T-cell (primary cell): ENCODE measurements at regions not wholly inside any gene's neighbourhood (a gene's known extent, or its start where the extent isn't known, plus 50 kb on each side); places are given as distances from the start of the nearest gene placed in this dataset.
"Not testable (repeated sequence)": the region's sequence is repeated elsewhere in the genome, so short reads cannot be mapped to it uniquely, and the experiment has no call there.

Experiments
- ATAC-seq, 4 experiments: fragments of 200-7000 bp in 3 of 4; fragments of 150-1000 bp in 1 of 4; cut with Tn5 transposase; replicated peaks in 1 of 4; 1 replicate in 3 of 4; 2 replicates in 1 of 4; pipeline ENCODE4 v1.10.0; 2021; ENCODE audit warnings: moderate library complexity in 3 of 4, mild to moderate bottlenecking in 2 of 4, moderate number of reproducible peaks in 1 of 4
- CTCF ChIA-PET, 2 donors: fragments of 300-600 bp; sonication (Branson Sonifier 250); formaldehyde crosslinking; loops; one replicate each; lab custom pipeline; 2022; ENCODE audit warnings: antibody characterized with exemption in 2 of 2; lab: Charles Lee
- POLR2A ChIA-PET, 2 donors: fragments of 300-600 bp; sonication (Branson Sonifier 250); formaldehyde crosslinking; loops; one replicate each; lab custom pipeline; 2022; ENCODE audit warnings: antibody characterized with exemption in 2 of 2; lab: Charles Lee
- DNase-seq, 35 experiments: peaks; one replicate each; pipeline versions ENCODE4 v3.0.0 to v3.0.0-alpha.2; 2013 to 2023
- H3K27ac ChIP-seq: one replicate; pipeline ENCODE4 v1.5.1; 2013; ENCODE audit warnings: low read length
- H3K27me3 ChIP-seq, 2 experiments: replicated peaks in 1 of 2; 1 replicate in 1 of 2; 2 replicates in 1 of 2; pipeline versions ENCODE4 v1.6.1 to v1.7.0; 2013; ENCODE audit warnings: low read length in 1 of 2, mixed read lengths in 1 of 2; ENCODE audit not compliant: control insufficient read depth in 2 of 2, insufficient read depth in 2 of 2; ENCODE audit errors: extremely low read depth in 1 of 2
- H3K36me3 ChIP-seq, 2 donors: 1 replicate in 1 of 2; 2 replicates in 1 of 2; pipeline versions ENCODE4 v1.6.1 to v1.7.0; 2013; ENCODE audit warnings: low read length in 1 of 2; ENCODE audit not compliant: control insufficient read depth in 2 of 2, insufficient read depth in 1 of 2; ENCODE audit errors: extremely low read depth in 1 of 2
- H3K4me1 ChIP-seq, 2 experiments: 1 replicate in 1 of 2; 2 replicates in 1 of 2; pipeline versions ENCODE4 v1.6.1 to v1.7.0; 2013; ENCODE audit warnings: low read length in 2 of 2, mixed read lengths in 1 of 2; ENCODE audit not compliant: insufficient read depth in 2 of 2, control insufficient read depth in 1 of 2; ENCODE audit errors: extremely low read depth in 1 of 2
- H3K4me3 ChIP-seq, 2 donors: 1 replicate in 1 of 2; 2 replicates in 1 of 2; pipeline versions ENCODE4 v1.5.1 to v1.7.0; 2013; ENCODE audit warnings: mild to moderate bottlenecking in 2 of 2, low read length in 1 of 2, moderate library complexity in 1 of 2; ENCODE audit not compliant: control insufficient read depth in 1 of 2; ENCODE audit errors: extremely low read depth in 1 of 2
- H3K9me3 ChIP-seq: 2 replicates; pipeline ENCODE4 v1.7.0; 2013
- H3K27ac Mint-ChIP-seq, 2 donors: one replicate each; pipeline ENCODE4 v1.8.0; 2020 to 2021; ENCODE audit warnings: mild to moderate bottlenecking in 2 of 2, mixed read lengths in 2 of 2
- H3K27me3 Mint-ChIP-seq, 2 donors: one replicate each; pipeline ENCODE4 v1.8.0; 2021 to 2022; ENCODE audit warnings: mixed read lengths in 2 of 2
- H3K36me3 Mint-ChIP-seq: one replicate; pipeline ENCODE4 v1.8.0; 2021; ENCODE audit warnings: mixed read lengths
- H3K4me1 Mint-ChIP-seq, 3 donors: one replicate each; pipeline ENCODE4 v1.8.0; 2020 to 2022; ENCODE audit warnings: mixed read lengths in 3 of 3, mild to moderate bottlenecking in 1 of 3
- H3K4me3 Mint-ChIP-seq, 3 donors: one replicate each; pipeline ENCODE4 v1.8.0; 2020 to 2022; ENCODE audit warnings: mild to moderate bottlenecking in 3 of 3, mixed read lengths in 3 of 3, moderate library complexity in 3 of 3
- H3K9me3 Mint-ChIP-seq, 3 donors: one replicate each; pipeline ENCODE4 v1.8.0; 2020 to 2022; ENCODE audit warnings: mixed read lengths in 3 of 3
- WGBS: methylation state at CpG from one replicate; pipeline ENCODE4 v1.1.5; 2013; ENCODE audit warnings: missing lambda C conversion rate; ENCODE audit not compliant: insufficient coverage; 5-methylcytosine and 5-hydroxymethylcytosine counted together

DNA sequence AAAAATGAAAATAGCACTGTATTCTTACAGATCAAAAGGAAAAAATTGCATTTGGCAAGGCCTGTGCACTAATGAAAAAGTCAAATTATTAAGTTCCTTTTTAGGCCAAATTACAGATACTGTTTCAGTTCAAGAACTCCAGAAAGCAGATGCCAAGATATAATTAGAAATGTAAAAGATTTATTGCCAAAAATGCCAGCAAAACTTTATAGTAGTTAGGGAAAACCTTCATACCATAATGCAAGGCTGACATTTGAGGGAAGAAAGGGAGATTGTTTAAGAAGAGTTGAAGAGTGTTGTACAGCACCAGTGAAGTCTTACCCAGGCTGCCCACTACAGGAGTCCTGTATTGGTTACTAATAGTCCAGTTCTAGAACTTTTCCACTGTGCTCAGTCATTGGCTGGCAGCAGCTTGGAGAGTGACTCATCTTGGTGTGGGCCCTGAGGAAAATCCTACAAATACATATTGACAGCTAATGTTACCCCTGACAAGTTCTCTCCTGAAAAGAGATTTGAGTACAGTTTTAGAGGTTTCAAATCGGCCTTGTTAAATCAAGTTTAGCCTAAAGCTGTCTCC is 600.4 kb downstream of the C12orf50 start:
- H3K9me3 Mint-ChIP-seq = peaks cover 25 to 27% (median 26%) of the 10 kb centered on the region in 3 donors
- no peaks in the 10 kb centered on the region for H3K27me3 Mint-ChIP-seq
- WGBS = no CpG with 5 or more reads among the region's 1 CpG
- ChIA-PET CTCF (no interaction called here), POLR2A (no interaction called here)
- DNase-seq (no peak), ATAC-seq (no peak)
- no peaks in the 10 kb centered on the region for H3K36me3 Mint-ChIP-seq
- H3K27me3 ChIP-seq = no peaks in the 10 kb centered on the region
- H3K4me1 ChIP-seq = no peaks in the 10 kb centered on the region
- H3K4me3 Mint-ChIP-seq = no peak overlapping the region
- H3K9me3 ChIP-seq = no peaks in the 10 kb centered on the region
- H3K4me1 Mint-ChIP-seq = no peaks in the 10 kb centered on the region
- no peak overlapping the region for H3K27ac ChIP-seq
- no peaks in the 10 kb centered on the region for H3K36me3 ChIP-seq
- H3K27ac Mint-ChIP-seq = no peak overlapping the region
- no peak overlapping the region for H3K4me3 ChIP-seq

DNA sequence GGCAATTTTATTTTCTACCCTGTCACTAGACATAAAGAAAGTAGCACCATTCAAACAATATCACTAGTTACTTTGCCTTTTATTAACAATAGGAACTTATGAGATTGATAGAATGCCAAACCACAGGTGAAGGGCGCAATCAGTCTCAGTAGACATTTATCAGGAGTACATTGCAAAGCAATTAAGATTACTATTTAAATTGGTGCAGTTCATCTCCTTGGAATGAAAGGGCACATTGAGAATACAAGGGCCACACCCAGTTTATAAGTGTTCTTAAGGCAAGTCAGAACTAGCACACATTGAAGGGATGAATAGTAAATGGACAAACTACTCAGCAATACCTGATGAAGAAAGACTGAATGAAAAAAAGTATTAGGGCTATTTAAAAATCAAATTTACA is 601.4 kb downstream of the C12orf50 start:
- Mint-ChIP-seq H3K27me3 (no peaks in the 10 kb centered on the region), H3K9me3 (peaks cover 25 to 28% (median 26%) of the 10 kb centered on the region in 3 donors), H3K4me3 (no peak overlapping the region), H3K27ac (no peak overlapping the region), H3K36me3 (no peaks in the 10 kb centered on the region), H3K4me1 (no peaks in the 10 kb centered on the region)
- no peaks in the 10 kb centered on the region for H3K9me3 ChIP-seq
- H3K36me3 ChIP-seq = no peaks in the 10 kb centered on the region
- DNase-seq (no peak), ATAC-seq (no peak)
- POLR2A ChIA-PET = no interaction called here
- 100% methylated on average over 1 of the region's 1 CpG for WGBS
- CTCF ChIA-PET = no interaction called here
- H3K4me3 ChIP-seq = no peak overlapping the region
- H3K4me1 ChIP-seq = no peaks in the 10 kb centered on the region
- H3K27ac ChIP-seq = no peak overlapping the region
- H3K27me3 ChIP-seq = no peaks in the 10 kb centered on the region

DNA sequence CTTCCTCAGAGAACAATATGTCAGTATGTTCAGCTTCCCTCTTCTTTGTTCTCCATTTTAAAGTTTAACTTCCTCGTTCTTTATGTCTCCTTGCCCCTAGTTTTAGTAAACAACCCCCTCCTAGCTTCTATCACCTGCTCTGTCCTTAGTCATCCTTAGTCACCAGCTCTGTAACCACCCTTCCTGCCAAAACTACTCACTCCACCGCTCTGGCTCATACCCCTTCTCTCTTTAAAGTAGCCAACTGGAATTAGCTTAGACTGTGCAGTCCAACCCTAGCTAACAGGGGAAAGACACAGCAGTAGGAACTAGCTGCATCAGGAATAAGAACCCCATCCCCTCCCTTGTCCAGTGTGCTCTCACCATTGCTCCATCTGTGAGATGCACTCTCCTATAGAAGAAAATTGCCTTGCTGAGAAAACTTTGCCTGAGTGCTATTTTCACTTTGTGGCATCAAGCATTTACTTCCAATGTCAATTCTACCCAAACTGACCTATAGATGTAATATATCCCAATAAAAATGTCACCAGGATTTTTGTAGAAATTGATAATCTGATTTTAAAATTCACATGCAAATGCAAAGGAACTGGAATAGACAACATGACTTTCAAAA is 603.2 kb downstream of the C12orf50 start:
- WGBS = 16% methylated on average over 2 of the region's 2 CpGs

DNA sequence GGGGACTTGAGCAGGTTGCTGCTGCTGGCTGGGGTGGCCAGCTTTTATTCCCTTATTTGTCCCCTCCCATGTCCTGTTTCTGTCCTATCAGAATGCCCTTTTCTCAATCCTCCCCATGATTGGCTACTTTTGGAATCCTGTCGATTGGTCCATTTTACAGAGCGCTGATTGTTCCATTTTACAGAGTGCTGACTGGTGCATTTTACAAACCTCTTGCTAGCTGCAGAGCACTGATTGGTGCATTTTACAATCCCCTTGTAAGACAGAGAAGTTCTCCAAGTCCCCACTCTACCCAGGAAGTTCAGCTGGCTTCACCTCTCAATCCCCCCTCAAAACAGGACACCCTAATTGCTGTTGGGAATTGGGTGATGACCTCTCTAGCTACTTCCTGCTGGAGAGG is 608.0 kb downstream of the C12orf50 start:
- H3K4me3 Mint-ChIP-seq, H3K36me3 ChIP-seq, H3K9me3 ChIP-seq, H3K27ac Mint-ChIP-seq, POLR2A ChIA-PET, CTCF ChIA-PET, H3K4me1 Mint-ChIP-seq, ATAC-seq, H3K4me1 ChIP-seq, H3K27ac ChIP-seq, H3K27me3 ChIP-seq, DNase-seq, H3K36me3 Mint-ChIP-seq, H3K27me3 Mint-ChIP-seq, H3K4me3 ChIP-seq: not testable (repeated sequence)
- 83% methylated on average over 2 of the region's 2 CpGs for WGBS
- H3K9me3 Mint-ChIP-seq = peaks cover 14 to 18% (median 17%) of the 10 kb centered on the region in 3 donors

More for the DNA sequence above, 603.2 kb downstream of the C12orf50 start:
- Histone ChIP-seq H3K27me3 (no peaks in the 10 kb centered on the region), H3K4me3 (no peak overlapping the region), H3K27ac (no peak overlapping the region), H3K9me3 (no peaks in the 10 kb centered on the region), H3K36me3 (no peaks in the 10 kb centered on the region), H3K4me1 (no peaks in the 10 kb centered on the region)
- no peaks in the 10 kb centered on the region for H3K4me1 Mint-ChIP-seq
- H3K27ac Mint-ChIP-seq = no peak overlapping the region
- H3K4me3 Mint-ChIP-seq = no peak overlapping the region
- ATAC-seq = no peak
- peaks cover 16 to 28% (median 21%) of the 10 kb centered on the region in 3 donors for H3K9me3 Mint-ChIP-seq
- no peaks in the 10 kb centered on the region for H3K27me3 Mint-ChIP-seq
- POLR2A ChIA-PET = no interaction called here
- CTCF ChIA-PET = no interaction called here
- no peak for DNase-seq
- no peaks in the 10 kb centered on the region for H3K36me3 Mint-ChIP-seq

DNA sequence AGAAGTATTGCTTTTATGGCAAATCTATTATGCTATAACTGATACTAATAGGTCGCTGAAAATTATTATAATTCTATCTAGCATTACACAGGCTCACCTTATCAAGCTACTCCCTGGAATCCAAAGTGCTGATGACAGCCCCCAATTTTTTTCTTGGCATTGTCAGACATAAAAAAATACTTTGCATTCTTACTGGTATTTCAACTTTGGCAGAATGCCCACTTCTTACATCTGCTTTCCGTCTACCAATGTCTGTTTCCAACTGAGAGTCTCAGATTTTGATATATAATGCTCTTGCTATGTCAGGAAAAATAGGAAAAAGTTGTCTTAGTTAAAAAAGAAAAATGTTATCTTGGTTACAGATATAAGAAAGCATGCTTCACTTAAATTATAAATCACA is 615.4 kb downstream of the C12orf50 start:
- H3K9me3 Mint-ChIP-seq = peaks cover 3 to 23% (median 12%) of the 10 kb centered on the region in 3 donors
- H3K4me1 Mint-ChIP-seq = no peaks in the 10 kb centered on the region
- no peak overlapping the region for H3K4me3 Mint-ChIP-seq
- POLR2A ChIA-PET = no interaction called here
- DNase-seq = no peak
- no peak for ATAC-seq
- Histone ChIP-seq H3K9me3 (no peaks in the 10 kb centered on the region), H3K27ac (no peak overlapping the region), H3K4me3 (no peak overlapping the region), H3K36me3 (no peaks in the 10 kb centered on the region), H3K4me1 (no peaks in the 10 kb centered on the region), H3K27me3 (no peaks in the 10 kb centered on the region)
- H3K27me3 Mint-ChIP-seq = no peaks in the 10 kb centered on the region
- WGBS = no CpG with 5 or more reads among the region's 2 CpGs
- CTCF ChIA-PET = no interaction called here
- H3K36me3 Mint-ChIP-seq = no peaks in the 10 kb centered on the region
- H3K27ac Mint-ChIP-seq = no peak overlapping the region

DNA sequence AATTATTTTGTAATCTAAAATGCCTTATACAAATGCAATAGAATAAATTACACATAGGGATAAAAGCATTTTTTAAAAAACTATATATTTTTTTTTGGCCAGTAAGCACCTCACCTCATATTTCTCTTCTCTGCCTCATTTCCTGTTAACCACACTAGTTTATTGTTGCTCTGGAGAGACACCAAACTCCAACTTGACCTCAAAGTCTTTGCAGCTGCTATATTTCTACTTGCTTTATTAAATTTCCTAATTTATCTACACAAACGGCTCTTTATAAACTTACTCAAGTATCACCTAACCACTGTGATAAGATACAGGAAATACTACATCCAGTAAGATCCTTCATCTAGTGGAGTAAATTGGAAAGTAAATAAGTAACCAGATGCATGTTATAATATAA is 622.3 kb downstream of the C12orf50 start:
- ATAC-seq = no peak
- CTCF ChIA-PET = no interaction called here
- WGBS = no CpG with 5 or more reads among the region's 1 CpG
- H3K27ac Mint-ChIP-seq = no peak overlapping the region
- DNase-seq = no peak
- Histone ChIP-seq H3K27ac (no peak overlapping the region), H3K36me3 (no peaks in the 10 kb centered on the region), H3K9me3 (no peaks in the 10 kb centered on the region), H3K4me1 (no peaks in the 10 kb centered on the region), H3K27me3 (no peaks in the 10 kb centered on the region), H3K4me3 (no peak overlapping the region)
- no peaks in the 10 kb centered on the region for H3K36me3 Mint-ChIP-seq
- H3K4me1 Mint-ChIP-seq = no peaks in the 10 kb centered on the region
- no peak overlapping the region for H3K4me3 Mint-ChIP-seq
- POLR2A ChIA-PET = no interaction called here
- no peaks in the 10 kb centered on the region for H3K27me3 Mint-ChIP-seq
- H3K9me3 Mint-ChIP-seq = peaks cover 7 to 15% (median 12%) of the 10 kb centered on the region in 3 donors

DNA sequence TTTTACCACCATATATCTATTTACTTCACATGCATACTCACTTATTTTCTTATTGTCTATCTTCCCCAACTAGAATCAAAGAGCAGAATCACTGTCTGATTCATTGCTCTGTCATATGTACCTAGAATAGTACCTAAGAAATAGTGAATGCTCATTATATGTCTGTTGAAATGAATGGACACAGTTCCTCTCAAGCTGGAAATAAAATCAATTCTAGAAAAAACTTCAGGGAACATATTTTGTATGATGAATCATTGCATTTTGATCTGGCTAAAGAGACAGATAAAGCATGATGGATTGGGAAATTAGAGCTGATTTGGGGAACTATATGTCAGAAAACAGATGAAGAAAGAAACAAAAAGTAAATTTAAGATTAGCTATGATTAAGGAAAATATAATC is 623.3 kb downstream of the C12orf50 start:
- Mint-ChIP-seq H3K36me3 (no peaks in the 10 kb centered on the region), H3K27ac (no peak overlapping the region), H3K27me3 (no peaks in the 10 kb centered on the region), H3K4me3 (no peak overlapping the region), H3K9me3 (peaks cover 6 to 8% (median 8%) of the 10 kb centered on the region in 3 donors), H3K4me1 (no peaks in the 10 kb centered on the region)
- no peak overlapping the region for H3K4me3 ChIP-seq
- H3K36me3 ChIP-seq = no peaks in the 10 kb centered on the region
- no peak overlapping the region for H3K27ac ChIP-seq
- ChIA-PET POLR2A (no interaction called here), CTCF (no interaction called here)
- no peak for ATAC-seq
- DNase-seq = no peak
- no peaks in the 10 kb centered on the region for H3K4me1 ChIP-seq
- H3K27me3 ChIP-seq = no peaks in the 10 kb centered on the region
- no peaks in the 10 kb centered on the region for H3K9me3 ChIP-seq
